HG03442 (cell line): ENCODE measurements at regions not wholly inside any gene's neighbourhood (a gene's known extent, or its start where the extent isn't known, plus 50 kb on each side); places are given as distances from the start of the nearest gene placed in this dataset.

Experiments used
- ATAC-seq: cut with Tn5 transposase; IDR thresholded peaks from one replicate; pipeline ENCODE4 v1.9.1; 2021; ENCODE audit warnings: mild to moderate bottlenecking, moderate library complexity; ENCODE audit not compliant: unreplicated experiment

GRCh38 chr5:96049398-96050272, 88.0 kb upstream of the ELL2 start:
- ATAC-seq, result no peak

DNA sequence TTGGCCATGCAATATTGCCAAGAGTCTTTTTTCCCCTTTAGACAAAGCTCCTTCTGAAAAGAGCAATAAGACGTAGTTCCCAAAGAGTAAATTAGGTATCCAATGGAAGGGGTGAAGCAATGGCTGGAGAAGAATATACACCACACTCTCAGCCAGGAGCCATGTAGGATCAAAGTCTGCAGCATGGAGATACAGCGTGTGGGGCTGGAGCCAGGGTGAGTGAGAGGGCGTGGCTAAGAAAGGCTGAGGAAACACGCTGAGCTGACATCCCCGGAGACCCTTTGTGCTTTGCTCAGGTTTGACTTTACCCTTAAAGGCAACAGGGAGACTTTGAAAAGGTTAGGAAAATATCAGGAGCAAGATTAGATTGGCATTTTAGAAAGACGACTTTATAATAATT, 87.1 kb upstream of the ELL2 start:
- ATAC-seq, result no peak

DNA sequence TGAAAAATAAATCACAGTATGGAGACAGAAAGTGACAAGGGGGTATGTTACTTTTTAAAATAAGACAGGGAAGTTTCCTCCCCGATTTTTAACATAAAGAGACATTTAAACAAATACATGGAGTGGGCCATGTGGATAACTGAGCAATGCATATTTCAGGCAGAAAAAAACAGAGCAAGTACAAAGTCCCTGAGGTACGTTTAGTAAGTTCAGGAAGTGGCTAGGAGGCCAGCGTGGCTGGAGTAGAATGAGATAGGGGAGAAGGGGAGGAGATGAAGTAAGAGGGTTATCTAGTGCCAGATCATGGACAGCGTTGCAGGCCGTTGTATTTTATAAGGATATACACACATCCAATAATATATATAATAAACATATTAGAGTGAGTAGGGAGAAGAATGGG, 84.2 kb upstream of the ELL2 start:
- ATAC-seq, result no peak

- ATAC-seq, result no peak
Observed at GRCh38 chr5:96043446-96043845, 81.8 kb upstream of the ELL2 start.

- ATAC-seq, result no peak
Observed at GRCh38 chr5:96037128-96037527, 75.5 kb upstream of the ELL2 start.

GRCh38 chr5:96036301-96036700, 74.7 kb upstream of the ELL2 start:
- ATAC-seq, result no peak

GRCh38 chr5:96035796-96036195, 74.1 kb upstream of the ELL2 start:
- no peak for ATAC-seq

GRCh38 chr5:96033116-96033515, 71.5 kb upstream of the ELL2 start:
- no peak for ATAC-seq

DNA sequence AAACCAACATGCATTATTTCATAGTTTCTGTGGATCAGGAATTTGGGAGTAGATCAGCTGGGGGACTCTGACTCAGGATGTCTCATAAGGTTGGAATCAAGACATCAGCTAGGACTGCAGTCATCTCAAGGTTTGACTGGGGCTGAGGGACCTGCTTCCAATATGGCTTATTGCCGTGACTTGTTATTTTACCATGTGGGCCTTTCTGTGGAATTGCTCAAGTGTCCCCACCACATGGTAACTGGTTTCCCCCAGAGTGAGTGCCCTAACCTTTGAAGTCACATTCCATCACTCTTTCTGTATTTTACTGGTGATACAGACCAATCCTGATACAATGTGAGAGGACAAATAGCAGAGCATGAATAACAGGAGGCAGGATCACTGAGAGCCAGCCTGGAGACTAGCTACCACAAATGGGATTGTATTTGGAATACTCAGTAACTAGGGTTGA, 70.2 kb upstream of the ELL2 start:
- ATAC-seq, result no peak

GRCh38 chr5:96031180-96031579, 69.5 kb upstream of the ELL2 start:
- ATAC-seq, result no peak

DNA sequence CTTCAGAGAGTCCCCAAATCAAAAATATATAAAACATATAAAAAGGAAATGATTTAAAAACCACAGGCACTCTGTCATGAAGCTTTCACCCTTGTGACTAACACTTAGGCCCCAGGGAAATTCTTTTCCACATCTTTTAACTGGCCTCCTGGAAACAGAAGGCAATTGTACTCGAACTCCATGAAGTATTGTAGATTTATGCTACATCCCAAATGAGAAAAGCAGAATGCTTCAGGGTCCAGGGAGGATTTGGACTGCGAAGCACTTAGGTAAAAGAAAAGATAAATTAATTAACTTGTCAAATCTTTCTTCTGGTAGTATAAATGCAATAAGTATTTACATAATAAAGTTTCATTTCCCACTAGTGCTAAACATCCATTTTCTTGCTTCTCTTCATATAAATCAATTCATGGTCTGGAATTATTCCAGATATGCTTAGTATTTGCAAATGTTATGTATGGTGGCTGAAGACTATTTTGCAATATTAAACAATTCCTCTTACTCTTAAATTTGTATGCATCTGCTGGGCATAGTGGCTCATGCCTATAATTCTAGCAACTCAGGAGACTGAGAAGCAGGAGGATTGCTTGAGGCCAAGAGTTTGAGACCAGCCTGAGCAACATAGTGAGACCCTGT, 64.9 kb upstream of the ELL2 start:
- no peak for ATAC-seq

GRCh38 chr5:96024683-96025475, 63.2 kb upstream of the ELL2 start:
- no peak for ATAC-seq

GRCh38 chr5:96023518-96023917, 61.9 kb upstream of the ELL2 start:
- ATAC-seq, result no peak

GRCh38 chr5:96022971-96023370, 61.3 kb upstream of the ELL2 start:
- no peak for ATAC-seq

DNA sequence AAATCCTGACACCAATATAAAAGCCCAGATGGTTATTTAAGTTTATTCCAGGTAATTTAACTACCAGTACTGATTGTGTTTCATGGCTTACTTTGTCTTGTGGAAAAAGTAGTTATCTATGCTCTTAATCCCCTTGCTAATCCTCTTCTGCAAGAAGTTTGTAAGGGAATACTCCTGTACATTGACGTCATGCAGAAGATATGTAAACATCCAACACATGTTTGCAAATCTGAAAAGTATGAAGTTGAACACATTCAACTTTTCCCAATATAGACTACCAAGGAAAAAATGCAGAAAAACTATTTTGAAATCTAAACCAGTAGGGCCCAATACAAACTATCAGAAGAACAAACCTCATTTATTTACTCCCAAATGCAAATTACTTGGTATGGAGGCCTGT, 56.3 kb upstream of the ELL2 start:
- no peak for ATAC-seq

DNA sequence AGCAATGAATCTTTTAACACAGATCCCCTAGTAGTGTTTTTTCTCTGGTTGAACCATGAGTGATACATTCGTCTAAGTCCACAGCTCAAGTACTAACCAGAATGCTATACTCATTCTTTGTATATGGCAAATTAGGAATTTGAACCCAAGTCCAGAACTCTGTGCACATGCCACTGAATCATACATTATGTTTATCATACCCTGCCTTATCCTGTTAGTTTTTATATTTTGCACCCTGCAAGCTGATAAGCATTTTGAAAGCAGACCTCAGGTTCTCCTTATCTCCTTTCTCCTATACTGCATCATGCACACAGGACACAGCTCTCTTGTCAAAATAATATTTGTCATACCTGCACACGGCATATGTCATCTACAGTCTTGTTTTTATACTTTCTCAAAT, 54.6 kb upstream of the ELL2 start:
- no peak for ATAC-seq

GRCh38 chr5:96015709-96016108, 54.1 kb upstream of the ELL2 start:
- no peak for ATAC-seq

DNA sequence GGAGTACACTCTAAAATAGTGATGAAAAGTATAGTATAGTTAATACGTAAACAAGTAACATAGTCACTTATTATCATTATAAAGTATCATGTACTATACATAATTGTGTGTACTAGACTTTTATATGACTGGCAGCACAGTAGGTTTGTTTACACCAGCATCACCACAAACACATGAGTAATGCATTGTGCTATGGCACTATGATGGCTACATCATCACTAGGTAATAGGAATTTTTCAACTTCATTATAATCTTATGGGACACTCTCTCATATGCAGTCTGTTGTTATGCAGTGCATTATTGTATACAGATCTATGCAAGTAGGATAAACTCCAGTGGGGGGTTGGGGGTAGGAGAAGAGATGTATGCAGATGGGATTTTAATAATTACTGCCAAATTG, 52.7 kb upstream of the ELL2 start:
- ATAC-seq, result no peak

DNA sequence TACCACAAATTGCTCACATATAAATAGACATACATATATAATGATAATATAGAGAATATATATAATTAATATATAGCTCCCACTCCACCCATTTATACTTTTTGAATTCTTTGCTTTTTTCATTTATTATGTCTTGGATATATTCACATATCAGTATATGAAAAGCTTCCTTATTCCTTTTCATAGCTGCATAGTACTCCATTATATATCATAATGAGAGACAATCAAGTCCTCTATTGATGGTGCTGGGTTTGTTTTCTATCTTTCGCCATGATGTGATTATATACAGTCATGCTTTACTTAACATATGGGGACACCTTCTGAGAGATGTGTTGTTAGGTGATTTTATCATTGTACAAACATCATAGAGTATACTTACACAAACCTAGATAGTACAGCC, 51.6 kb upstream of the ELL2 start:
- no peak for ATAC-seq

DNA sequence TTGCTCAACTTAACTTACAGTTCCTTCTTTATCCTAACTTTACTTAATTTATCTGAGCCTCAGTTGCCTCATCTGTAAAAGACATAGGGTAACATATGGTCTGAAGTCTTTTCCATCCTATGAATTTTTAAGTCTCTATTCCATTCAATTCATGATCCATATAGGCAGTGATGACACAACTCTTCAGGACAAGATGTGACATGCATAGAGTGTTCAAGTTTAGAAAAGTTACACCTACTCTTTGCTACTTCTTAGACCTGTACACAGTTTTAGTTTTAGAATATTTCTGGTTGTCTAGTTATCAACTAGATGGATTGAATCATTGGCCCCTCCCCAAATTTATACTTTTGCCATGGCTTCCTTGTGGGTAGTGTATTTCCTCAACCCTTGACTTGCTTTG, 50.7 kb upstream of the ELL2 start:
- ATAC-seq, result no peak
